IgD-negative memory B cell (primary cell): ENCODE measurements at regions not wholly inside any gene's neighbourhood (a gene's known extent, or its start where the extent isn't known, plus 50 kb on each side); places are given as distances from the start of the nearest gene placed in this dataset.

Experiments
- H3K27ac Mint-ChIP-seq, 3 donors: one replicate each; pipeline ENCODE4 v1.8.0; 2020 to 2022; ENCODE audit warnings: mild to moderate bottlenecking in 3 of 3, mixed read lengths in 3 of 3, moderate library complexity in 1 of 3
- H3K27me3 Mint-ChIP-seq: one replicate; pipeline ENCODE4 v1.8.0; 2021; ENCODE audit warnings: mixed read lengths
- H3K36me3 Mint-ChIP-seq: one replicate; pipeline ENCODE4 v1.8.0; 2020; ENCODE audit warnings: mild to moderate bottlenecking, mixed read lengths
- H3K4me1 Mint-ChIP-seq, 3 donors: one replicate each; pipeline ENCODE4 v1.8.0; 2020 to 2022; ENCODE audit warnings: mixed read lengths in 3 of 3, mild to moderate bottlenecking in 1 of 3
- H3K4me3 Mint-ChIP-seq, 4 donors: one replicate each; pipeline ENCODE4 v1.8.0; 2020 to 2022; ENCODE audit warnings: mild to moderate bottlenecking in 4 of 4, mixed read lengths in 4 of 4, moderate library complexity in 3 of 4
- H3K9me3 Mint-ChIP-seq, 3 donors: one replicate each; pipeline ENCODE4 v1.8.0; 2020 to 2021; ENCODE audit warnings: mixed read lengths in 3 of 3, mild to moderate bottlenecking in 1 of 3

DNA sequence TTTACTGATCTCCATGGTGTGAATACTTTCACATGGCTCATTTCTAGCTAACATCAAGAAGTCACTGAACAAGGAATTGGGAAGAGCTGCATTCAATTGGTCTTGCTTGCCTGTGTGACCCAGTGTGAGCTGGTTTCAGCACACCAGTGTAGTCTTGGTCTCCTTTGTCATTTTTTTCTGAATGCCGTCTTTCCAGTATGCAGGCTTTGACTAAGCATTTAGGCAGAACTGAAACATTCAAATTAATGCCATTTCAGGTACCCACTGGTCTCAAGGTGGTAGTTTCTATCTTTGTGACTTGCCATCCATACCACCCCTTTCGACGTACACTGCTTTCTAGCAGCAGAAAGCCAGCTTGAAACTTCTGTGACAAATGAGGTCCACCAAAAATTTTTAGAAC lies 550.5 kb upstream of the BOD1L1 start:
- H3K9me3 Mint-ChIP-seq = no peaks in the 10 kb centered on the region
- no peaks in the 10 kb centered on the region for H3K27me3 Mint-ChIP-seq
- H3K4me1 Mint-ChIP-seq = peaks cover 51 to 77% (median 71%) of the 10 kb centered on the region in 3 donors
- peaks cover 1% of the 10 kb centered on the region for H3K36me3 Mint-ChIP-seq
- peak overlapping the region; percentile 10 to 87 (median 69) for H3K4me3 Mint-ChIP-seq
- H3K27ac Mint-ChIP-seq = peak overlapping the region; percentile 56 to 94 (median 92)

DNA sequence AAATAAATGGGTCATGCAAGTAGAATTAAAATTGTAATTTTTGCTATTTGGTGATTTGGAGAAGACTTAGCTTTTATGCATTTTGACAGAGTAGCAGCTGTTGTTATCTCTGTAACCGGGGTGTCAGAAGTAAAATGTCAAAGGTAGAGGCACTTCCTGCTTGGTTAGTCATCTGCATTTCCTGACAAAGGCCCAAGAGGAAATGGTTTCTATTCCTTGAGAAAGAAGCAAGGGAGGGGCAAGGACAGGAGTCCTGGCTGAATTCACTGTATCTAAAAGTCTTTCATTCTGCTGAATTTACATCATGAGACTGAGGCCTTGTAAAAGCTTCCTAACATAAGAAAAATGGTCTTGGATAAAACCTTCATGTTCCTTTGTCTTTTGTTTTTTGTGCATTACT lies 550.9 kb upstream of the BOD1L1 start:
- Mint-ChIP-seq H3K9me3 (no peaks in the 10 kb centered on the region), H3K4me3 (peak overlapping the region; percentile 10 to 87 (median 69)), H3K4me1 (peaks cover 51 to 79% (median 72%) of the 10 kb centered on the region in 3 donors), H3K27me3 (no peaks in the 10 kb centered on the region), H3K36me3 (peaks cover 1% of the 10 kb centered on the region), H3K27ac (peak overlapping the region; percentile 56 to 94 (median 92))

DNA sequence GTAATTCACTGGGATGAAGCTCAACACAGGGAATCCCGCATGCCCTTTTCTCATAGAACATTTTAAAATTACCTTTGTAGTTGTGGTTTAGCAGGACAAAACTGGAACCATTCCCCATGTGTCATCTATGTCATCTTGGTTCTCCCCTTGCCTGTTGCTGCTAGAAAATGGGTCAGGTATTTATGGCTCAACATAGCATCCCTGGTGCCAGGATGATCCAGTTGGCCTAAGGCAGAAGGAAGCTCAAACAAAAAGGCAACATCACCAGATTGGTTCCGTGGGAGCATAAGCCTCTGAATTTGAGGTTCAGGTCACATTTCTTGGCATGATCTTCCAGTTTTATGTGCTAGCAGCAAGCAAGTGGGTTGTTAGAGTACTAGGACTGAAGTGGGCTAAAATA lies 552.6 kb upstream of the BOD1L1 start:
- H3K27ac Mint-ChIP-seq = peak overlapping the region in 1 of 3 donors; percentile 25
- H3K4me3 Mint-ChIP-seq = peak overlapping the region in 2 of 4 donors; percentile 53 to 68
- no peaks in the 10 kb centered on the region for H3K9me3 Mint-ChIP-seq
- peaks cover 51 to 81% (median 67%) of the 10 kb centered on the region in 3 donors for H3K4me1 Mint-ChIP-seq
- H3K36me3 Mint-ChIP-seq = no peaks in the 10 kb centered on the region
- no peaks in the 10 kb centered on the region for H3K27me3 Mint-ChIP-seq

DNA sequence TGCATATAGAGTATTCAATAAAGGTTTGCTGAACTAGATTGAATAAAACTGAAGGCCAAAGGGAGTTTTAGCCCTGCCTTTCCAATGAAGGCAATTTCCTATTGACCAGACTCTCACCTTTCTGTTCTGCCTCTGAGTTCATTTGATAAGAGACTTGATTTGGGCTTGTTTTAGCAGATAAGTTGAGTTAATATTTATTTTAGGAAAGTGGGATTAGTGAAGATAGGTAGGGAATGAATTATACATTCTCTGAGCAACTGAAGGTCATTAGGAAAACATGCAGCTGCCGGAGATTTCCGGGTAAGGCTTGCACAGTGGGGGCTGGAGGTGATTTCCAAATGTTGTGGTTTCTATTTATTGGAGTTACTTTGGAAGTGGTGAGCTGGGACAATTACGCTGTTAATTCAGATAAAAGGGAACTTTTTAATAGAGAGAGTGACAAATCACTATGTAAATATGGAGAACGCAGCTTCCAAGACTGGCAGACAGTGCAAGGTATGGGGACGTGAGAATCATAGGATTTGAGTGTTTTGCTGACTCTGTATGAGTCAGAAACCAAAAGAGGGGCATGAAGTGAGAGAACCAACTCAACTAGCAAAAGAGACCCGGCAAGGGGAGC lies 553.6 kb upstream of the BOD1L1 start:
- H3K27ac Mint-ChIP-seq = no peak overlapping the region
- H3K4me3 Mint-ChIP-seq = peak overlapping the region in 2 of 4 donors; percentile 68 to 81
- no peaks in the 10 kb centered on the region for H3K27me3 Mint-ChIP-seq
- H3K4me1 Mint-ChIP-seq = peaks cover 55 to 78% (median 63%) of the 10 kb centered on the region in 3 donors
- no peaks in the 10 kb centered on the region for H3K36me3 Mint-ChIP-seq
- no peaks in the 10 kb centered on the region for H3K9me3 Mint-ChIP-seq

DNA sequence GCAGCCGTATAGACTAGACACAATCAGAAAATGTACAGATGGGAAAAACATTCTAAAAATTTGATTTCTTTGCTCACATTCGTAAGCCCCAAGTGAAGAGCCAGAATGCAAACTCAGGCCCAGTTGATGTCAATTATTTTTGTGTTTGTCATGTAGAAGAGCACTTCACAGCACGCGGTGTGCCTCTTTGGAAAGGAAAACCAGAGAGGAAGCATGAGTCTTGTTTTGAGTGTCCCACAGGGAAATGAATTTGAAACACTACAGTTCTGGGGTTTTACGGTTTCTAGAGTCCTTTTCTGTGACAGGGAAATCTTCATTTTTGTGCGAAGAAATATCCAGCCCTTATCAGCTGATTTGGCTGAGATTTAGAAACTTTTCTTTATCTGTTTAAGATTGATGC lies 554.6 kb upstream of the BOD1L1 start:
- H3K4me1 Mint-ChIP-seq = peaks cover 55 to 70% (median 59%) of the 10 kb centered on the region in 3 donors
- H3K4me3 Mint-ChIP-seq = peak overlapping the region in 2 of 4 donors; percentile 67 to 80
- H3K27me3 Mint-ChIP-seq = no peaks in the 10 kb centered on the region
- no peaks in the 10 kb centered on the region for H3K36me3 Mint-ChIP-seq
- no peak overlapping the region for H3K27ac Mint-ChIP-seq
- no peaks in the 10 kb centered on the region for H3K9me3 Mint-ChIP-seq

DNA sequence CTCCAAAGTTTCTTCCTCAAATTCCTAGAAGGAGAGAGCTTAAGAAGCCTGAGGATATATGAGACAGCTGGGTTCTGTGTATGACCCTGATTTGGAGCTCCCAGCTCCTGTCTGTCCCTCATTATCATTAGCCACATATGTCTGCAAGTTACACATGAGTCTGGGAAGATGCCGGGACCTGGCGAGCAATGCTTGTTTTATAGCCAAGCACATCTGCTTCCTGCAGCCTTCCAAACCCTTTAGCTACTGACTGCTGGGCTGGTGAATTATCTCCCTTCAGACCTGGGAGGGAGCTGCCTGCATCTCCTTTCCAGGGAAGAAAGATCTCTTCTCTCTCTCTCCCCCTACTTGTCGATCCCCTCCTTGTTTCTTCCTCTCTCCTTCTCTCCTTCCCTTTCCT lies 556.7 kb upstream of the BOD1L1 start:
- H3K27me3 Mint-ChIP-seq = no peaks in the 10 kb centered on the region
- peaks cover 0 to 1% (median 0%) of the 10 kb centered on the region in 3 donors for H3K9me3 Mint-ChIP-seq
- H3K4me3 Mint-ChIP-seq = no peak overlapping the region
- no peaks in the 10 kb centered on the region for H3K36me3 Mint-ChIP-seq
- H3K27ac Mint-ChIP-seq = no peak overlapping the region
- peaks cover 45 to 62% (median 54%) of the 10 kb centered on the region in 3 donors for H3K4me1 Mint-ChIP-seq

DNA sequence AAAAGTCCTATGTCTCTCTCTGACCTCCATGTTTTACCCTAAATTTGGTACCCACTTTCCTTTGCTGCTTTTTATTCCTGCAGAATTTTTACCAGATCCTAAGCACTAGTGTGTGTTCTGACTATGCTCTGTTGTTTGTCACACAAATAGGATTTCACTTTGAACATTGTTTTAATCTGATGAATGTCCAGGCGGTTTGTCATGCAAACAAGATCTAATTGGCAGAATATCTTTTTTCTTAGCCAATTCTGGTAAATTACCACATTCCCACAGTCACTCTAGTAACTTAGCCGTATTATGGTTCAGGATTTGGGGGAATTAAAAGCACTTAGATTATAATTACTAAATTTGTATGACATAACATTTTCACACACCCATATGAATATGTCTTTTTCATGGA lies 557.2 kb upstream of the BOD1L1 start:
- Mint-ChIP-seq H3K4me3 (peak overlapping the region in 1 of 4 donors; percentile 1), H3K27ac (no peak overlapping the region), H3K4me1 (peaks cover 40 to 58% (median 50%) of the 10 kb centered on the region in 3 donors), H3K36me3 (no peaks in the 10 kb centered on the region), H3K9me3 (peaks cover 0 to 1% (median 0%) of the 10 kb centered on the region in 3 donors), H3K27me3 (no peaks in the 10 kb centered on the region)

DNA sequence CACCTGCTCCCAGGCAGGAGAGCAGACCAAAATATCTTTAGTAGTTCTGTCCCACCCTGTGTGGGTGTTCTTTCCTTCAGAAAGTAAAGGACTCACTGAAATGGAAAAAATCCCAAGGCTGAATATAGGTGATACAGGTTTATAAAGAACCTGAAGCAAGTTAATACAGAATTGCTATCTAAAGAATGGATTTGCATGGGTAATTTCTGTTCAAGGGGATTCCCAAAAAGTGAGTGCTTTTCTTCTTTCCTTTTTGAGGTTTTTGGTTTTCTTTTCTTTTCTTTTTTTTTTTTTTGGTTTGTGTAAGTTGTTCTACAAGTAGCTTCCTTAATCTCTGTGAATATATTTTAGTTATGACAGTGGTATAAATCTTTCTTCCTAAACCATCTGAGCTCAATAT lies 560.7 kb upstream of the BOD1L1 start:
- H3K27me3 Mint-ChIP-seq = no peaks in the 10 kb centered on the region
- peaks cover 17 to 32% (median 25%) of the 10 kb centered on the region in 3 donors for H3K4me1 Mint-ChIP-seq
- no peak overlapping the region for H3K27ac Mint-ChIP-seq
- H3K9me3 Mint-ChIP-seq = peaks cover 0 to 2% (median 1%) of the 10 kb centered on the region in 3 donors
- H3K36me3 Mint-ChIP-seq = no peaks in the 10 kb centered on the region
- H3K4me3 Mint-ChIP-seq = peak overlapping the region in 2 of 4 donors; percentile 20 to 41

DNA sequence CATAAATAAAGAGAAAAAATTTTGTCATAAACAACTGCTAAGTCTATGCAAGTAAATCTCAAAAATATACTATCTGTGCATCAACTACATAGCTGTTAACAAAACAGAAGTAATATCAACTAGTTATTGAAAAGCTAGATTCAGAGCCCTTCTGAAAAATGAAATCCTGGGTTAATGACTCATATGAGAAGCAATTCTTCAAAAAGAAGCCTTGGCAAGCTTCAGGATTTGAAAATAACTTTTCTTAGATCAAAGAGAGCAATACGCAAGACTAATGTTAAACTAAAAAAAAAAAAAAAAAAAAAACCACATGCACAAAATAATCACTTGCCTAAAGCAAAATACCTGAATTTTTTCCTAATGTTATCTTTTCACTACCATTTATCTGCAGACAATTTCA lies 566.1 kb upstream of the BOD1L1 start:
- H3K4me3 Mint-ChIP-seq = no peak overlapping the region
- H3K9me3 Mint-ChIP-seq = peaks cover 0 to 6% (median 2%) of the 10 kb centered on the region in 3 donors
- H3K27ac Mint-ChIP-seq = no peak overlapping the region
- peaks cover 2 to 5% (median 4%) of the 10 kb centered on the region in 3 donors for H3K4me1 Mint-ChIP-seq
- no peaks in the 10 kb centered on the region for H3K36me3 Mint-ChIP-seq
- H3K27me3 Mint-ChIP-seq = no peaks in the 10 kb centered on the region

DNA sequence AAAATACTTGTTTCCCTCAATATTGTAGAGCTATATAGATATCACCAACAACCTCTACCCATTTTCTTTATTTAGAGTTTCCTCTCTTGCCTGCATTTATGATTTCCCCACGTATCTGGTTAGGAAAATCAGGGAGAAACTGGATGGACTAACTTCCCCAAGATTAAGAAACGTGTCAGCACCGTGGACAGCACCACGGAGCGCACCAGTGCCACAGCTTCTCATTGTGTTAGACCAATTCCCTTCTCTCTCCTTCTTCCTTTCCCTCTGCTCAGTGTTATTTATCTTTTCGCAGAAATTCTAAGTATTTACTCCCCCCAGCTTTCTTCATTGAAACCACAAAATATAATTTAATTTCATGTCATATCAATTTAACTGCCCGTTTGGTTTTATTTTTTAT lies 568.6 kb upstream of the BOD1L1 start:
- Mint-ChIP-seq H3K9me3 (peaks cover 0 to 6% (median 2%) of the 10 kb centered on the region in 3 donors), H3K4me1 (peaks cover 0 to 4% (median 1%) of the 10 kb centered on the region in 3 donors), H3K4me3 (no peak overlapping the region), H3K27ac (no peak overlapping the region), H3K36me3 (peaks cover 3% of the 10 kb centered on the region), H3K27me3 (no peaks in the 10 kb centered on the region)

DNA sequence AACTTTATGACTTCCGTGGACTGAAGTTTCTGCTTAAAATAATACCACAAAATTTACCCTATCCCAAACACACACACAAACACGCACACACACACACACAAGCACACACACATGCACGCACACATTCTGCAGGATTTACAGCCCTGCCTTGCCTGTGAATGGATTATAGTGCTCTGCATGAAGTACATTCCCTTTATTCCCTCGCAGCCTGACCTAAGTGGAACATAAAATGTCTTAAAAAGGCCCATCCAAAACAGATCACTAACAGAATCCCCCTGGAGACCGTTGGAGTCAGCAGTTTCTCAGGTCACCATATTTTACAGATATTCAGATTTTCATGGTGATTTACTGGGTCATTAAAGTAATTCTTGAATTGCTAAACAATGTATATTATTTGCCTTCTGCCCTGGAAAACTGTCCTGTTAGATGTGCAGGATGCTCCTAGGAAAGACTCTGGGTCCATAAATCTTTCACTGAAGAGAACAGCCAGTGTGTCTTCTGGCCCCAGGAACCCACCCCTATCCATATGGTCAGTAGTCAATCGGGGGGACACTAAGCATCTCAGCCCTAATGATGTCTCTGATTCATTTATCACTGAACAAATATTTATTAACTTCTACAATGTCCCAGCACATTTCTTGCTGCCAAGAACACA lies 587.7 kb upstream of the BOD1L1 start:
- H3K4me3 Mint-ChIP-seq = no peak overlapping the region
- peaks cover 2 to 11% (median 4%) of the 10 kb centered on the region in 3 donors for H3K9me3 Mint-ChIP-seq
- H3K4me1 Mint-ChIP-seq = peaks cover 0 to 7% (median 4%) of the 10 kb centered on the region in 3 donors
- no peaks in the 10 kb centered on the region for H3K27me3 Mint-ChIP-seq
- H3K27ac Mint-ChIP-seq = no peak overlapping the region
- peaks cover 4% of the 10 kb centered on the region for H3K36me3 Mint-ChIP-seq

DNA sequence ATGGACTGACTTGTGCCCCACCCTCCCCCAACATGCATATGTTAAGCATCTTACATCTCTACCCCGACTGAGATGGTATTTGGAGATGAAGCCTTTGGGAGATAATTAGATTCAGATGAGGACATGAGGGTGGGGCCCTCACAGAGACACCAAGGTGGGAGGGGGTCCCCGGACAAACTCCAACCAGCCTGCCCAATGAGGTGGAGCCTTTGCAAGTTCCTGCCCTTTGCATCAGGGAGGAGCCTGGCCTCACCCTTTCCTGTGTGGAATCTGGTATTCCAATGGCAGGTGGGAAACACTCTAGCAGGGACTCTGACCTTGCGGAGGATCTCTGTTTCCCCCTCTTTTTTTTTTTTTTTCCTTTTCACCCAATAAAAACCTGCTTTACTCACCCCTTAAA lies 589.9 kb upstream of the BOD1L1 start:
- no peak overlapping the region for H3K27ac Mint-ChIP-seq
- H3K4me3 Mint-ChIP-seq = no peak overlapping the region
- H3K9me3 Mint-ChIP-seq = peaks cover 2 to 8% (median 4%) of the 10 kb centered on the region in 3 donors
- peaks cover 4% of the 10 kb centered on the region for H3K36me3 Mint-ChIP-seq
- peaks cover 0 to 7% (median 4%) of the 10 kb centered on the region in 3 donors for H3K4me1 Mint-ChIP-seq
- no peaks in the 10 kb centered on the region for H3K27me3 Mint-ChIP-seq

DNA sequence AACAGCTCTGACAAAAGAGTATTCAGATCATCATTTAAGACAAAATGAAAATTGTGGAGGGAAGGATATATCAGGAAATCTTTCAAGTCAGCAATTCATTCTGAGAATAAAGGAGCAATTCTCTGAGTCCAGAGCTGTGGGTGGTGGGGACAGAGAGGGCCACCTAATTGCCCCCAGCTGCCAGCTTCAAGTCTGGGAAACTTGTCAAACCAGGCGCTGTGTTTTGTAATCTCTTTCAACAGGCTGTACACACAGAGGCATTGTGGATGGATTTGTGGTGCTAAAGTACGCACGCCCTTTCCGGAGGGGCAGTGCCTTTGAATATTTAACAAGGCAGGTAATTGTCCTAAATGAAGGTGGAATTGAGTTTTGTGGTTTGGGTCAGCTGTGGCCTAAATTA lies 591.1 kb upstream of the BOD1L1 start:
- no peaks in the 10 kb centered on the region for H3K27me3 Mint-ChIP-seq
- H3K9me3 Mint-ChIP-seq = peaks cover 0 to 1% (median 0%) of the 10 kb centered on the region in 3 donors
- no peaks in the 10 kb centered on the region for H3K36me3 Mint-ChIP-seq
- no peak overlapping the region for H3K27ac Mint-ChIP-seq
- peaks cover 0 to 8% (median 2%) of the 10 kb centered on the region in 3 donors for H3K4me1 Mint-ChIP-seq
- H3K4me3 Mint-ChIP-seq = no peak overlapping the region

DNA sequence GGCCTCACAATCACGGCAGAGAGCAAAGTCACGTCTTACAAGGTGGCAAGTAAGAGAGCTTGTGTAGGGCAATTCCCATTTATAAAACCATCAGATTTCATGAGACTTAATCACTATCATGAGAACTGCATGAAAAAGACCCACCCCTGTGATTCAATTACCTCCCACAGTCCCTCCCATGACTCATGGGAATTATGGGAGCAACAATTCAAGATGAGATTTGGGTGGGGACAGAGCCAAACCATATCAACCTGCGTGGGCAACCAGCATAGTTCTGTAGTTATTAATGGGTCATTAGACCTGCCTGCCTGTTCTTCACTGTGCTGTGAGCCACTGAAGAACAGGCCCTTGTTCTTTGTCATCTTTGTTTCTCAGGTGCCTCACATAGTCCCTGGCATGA lies 593.7 kb upstream of the BOD1L1 start:
- H3K9me3 Mint-ChIP-seq = peaks cover 0 to 1% (median 0%) of the 10 kb centered on the region in 3 donors
- H3K27me3 Mint-ChIP-seq = no peaks in the 10 kb centered on the region
- H3K27ac Mint-ChIP-seq = no peak overlapping the region
- no peak overlapping the region for H3K4me3 Mint-ChIP-seq
- H3K4me1 Mint-ChIP-seq = peaks cover 0 to 12% (median 2%) of the 10 kb centered on the region in 3 donors
- H3K36me3 Mint-ChIP-seq = peaks cover 2% of the 10 kb centered on the region

DNA sequence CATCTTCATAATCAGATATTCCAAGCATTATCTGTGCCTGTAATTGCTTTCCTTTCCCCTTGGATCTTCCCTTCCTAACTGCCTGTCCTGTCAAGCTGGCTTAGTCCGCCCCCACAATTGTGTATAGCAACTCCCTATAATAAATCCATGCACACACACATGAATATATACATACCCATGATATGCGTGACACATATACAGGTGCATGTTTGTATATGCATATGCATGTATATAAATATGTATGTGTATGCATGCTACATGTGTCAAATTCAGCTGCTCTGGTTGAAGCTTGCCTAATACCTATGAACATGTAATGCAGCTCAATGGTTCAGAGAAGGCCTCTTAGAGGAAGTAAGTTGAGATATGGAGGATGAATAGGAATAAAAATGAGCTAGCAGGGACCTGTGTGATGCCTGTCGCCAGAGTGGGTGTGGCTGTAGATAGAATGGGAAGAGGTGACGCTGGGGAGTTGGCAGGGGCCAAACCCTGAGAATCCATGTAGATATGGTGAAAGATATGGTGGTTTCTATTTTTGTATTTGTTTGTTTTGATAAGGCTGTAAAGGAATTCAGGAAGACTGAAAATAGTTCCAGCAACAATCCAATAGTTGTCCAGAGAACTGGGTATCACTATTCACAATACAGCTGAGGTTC lies 595.0 kb upstream of the BOD1L1 start:
- peaks cover 0 to 7% (median under 1%) of the 10 kb centered on the region in 3 donors for H3K4me1 Mint-ChIP-seq
- H3K4me3 Mint-ChIP-seq = no peak overlapping the region
- H3K27ac Mint-ChIP-seq = no peak overlapping the region
- no peaks in the 10 kb centered on the region for H3K27me3 Mint-ChIP-seq
- H3K36me3 Mint-ChIP-seq = peaks cover 2% of the 10 kb centered on the region
- H3K9me3 Mint-ChIP-seq = peaks cover 0 to 1% (median 0%) of the 10 kb centered on the region in 3 donors
